SK-N-SH treated with all-trans-retinoic acid at 6 μM for 48 hours (cell line): ENCODE measurements at regions not wholly inside any gene's neighbourhood (a gene's known extent, or its start where the extent isn't known, plus 50 kb on each side); places are given as distances from the start of the nearest gene placed in this dataset.
"Not testable (repeated sequence)": the region's sequence is repeated elsewhere in the genome, so short reads cannot be mapped to it uniquely, and the experiment has no call there.

Experiments used
- PATZ1 ChIP-seq: fragments of 250-450 bp; sonication (Bioruptor Pico); IDR thresholded peaks from 2 replicates; pipeline ENCODE4 v1.8.0; 2020; ENCODE audit warnings: mild to moderate bottlenecking, moderate library complexity, borderline replicate concordance
- RARB ChIP-seq: fragments of 250-450 bp; sonication (Bioruptor Pico); IDR thresholded peaks from 2 replicates; pipeline ENCODE4 v1.8.0; 2021; ENCODE audit warnings: mild to moderate bottlenecking, moderate library complexity
- ZC3H10 ChIP-seq: fragments of 250-450 bp; sonication (Bioruptor Pico); IDR thresholded peaks from 2 replicates; pipeline ENCODE4 v1.5.1; 2021; ENCODE audit warnings: mild to moderate bottlenecking, moderate library complexity
- ZFP3 ChIP-seq: fragments of 250-450 bp; sonication (Bioruptor Pico); IDR thresholded peaks from 2 replicates; pipeline ENCODE4 v1.5.0; 2020; ENCODE audit warnings: mild to moderate bottlenecking, moderate library complexity

GRCh38 chr7:66481229-66481628 is 147.5 kb upstream of the KCTD7 start:
- not testable (repeated sequence) for TF ChIP-seq RARB; ZFP3 (CRISPR knock-in tag); ZC3H10 (CRISPR knock-in tag); PATZ1 (CRISPR knock-in tag)
